WTC11 (cell line): ENCODE measurements at regions not wholly inside any gene's neighbourhood (a gene's known extent, or its start where the extent isn't known, plus 50 kb on each side); places are given as distances from the start of the nearest gene placed in this dataset.

Experiments
- ATAC-seq: fragments of 200-7000 bp; cut with Tn5 transposase; 2 replicates; pipeline ENCODE4 v1.10.0; 2021; ENCODE audit warnings: mild to moderate bottlenecking, moderate library complexity
- CTCF ChIA-PET: fragments of 300-600 bp; sonication (Branson Sonifier 250); formaldehyde crosslinking; loops from one replicate; lab custom pipeline; 2021; ENCODE audit warnings: antibody characterized with exemption; lab: Charles Lee
- POLR2A ChIA-PET: fragments of 350-600 bp; sonication (Branson Sonifier 250); formaldehyde crosslinking; loops from one replicate; lab custom pipeline; 2021; ENCODE audit warnings: antibody characterized with exemption; lab: Charles Lee
- DNase-seq: peaks from one replicate; pipeline ENCODE4 v3.0.0; 2021; ENCODE audit warnings: low spot score
- H3K27ac Mint-ChIP-seq: 2 replicates; pipeline ENCODE4 v1.8.0; 2021; ENCODE audit warnings: mixed read lengths
- H3K27me3 Mint-ChIP-seq: 2 replicates; pipeline ENCODE4 v1.8.0; 2021; ENCODE audit warnings: low read depth, mild to moderate bottlenecking, moderate library complexity, mixed read lengths
- H3K36me3 Mint-ChIP-seq: 2 replicates; pipeline ENCODE4 v1.8.0; 2021; ENCODE audit warnings: mixed read lengths
- H3K4me1 Mint-ChIP-seq: 2 replicates; pipeline ENCODE4 v1.8.0; 2022; ENCODE audit warnings: mixed read lengths
- H3K4me3 Mint-ChIP-seq: 2 replicates; pipeline ENCODE4 v1.8.0; 2021; ENCODE audit warnings: mild to moderate bottlenecking, moderate library complexity, mixed read lengths
- H3K9me3 Mint-ChIP-seq: 2 replicates; pipeline ENCODE4 v1.8.0; 2021; ENCODE audit warnings: mixed read lengths
- AR ChIP-seq: fragments of 250-450 bp; sonication (Bioruptor Pico); IDR thresholded peaks from 2 replicates; pipeline ENCODE4 v1.9.0; 2021; ENCODE audit warnings: mild to moderate bottlenecking
- CREB1 ChIP-seq: sonication (generic); formaldehyde crosslinking; IDR thresholded peaks from 2 replicates; pipeline ENCODE4 v1.8.0; 2023; ENCODE audit warnings: mild to moderate bottlenecking, missing genetic modification reagents
- CTCF ChIP-seq: fragments of 200-600 bp; IDR thresholded peaks from 2 replicates; pipeline ENCODE4 v1.8.0; 2022; ENCODE audit warnings: antibody characterized with exemption
- E2F1 ChIP-seq: sonication (generic); formaldehyde crosslinking; IDR thresholded peaks from 2 replicates; pipeline ENCODE4 v1.8.0; 2022; ENCODE audit warnings: mild to moderate bottlenecking, missing genetic modification reagents
- ELF4 ChIP-seq: sonication (generic); formaldehyde crosslinking; IDR thresholded peaks from 2 replicates; pipeline ENCODE4 v1.8.1; 2022; ENCODE audit warnings: low read depth, mild to moderate bottlenecking, moderate library complexity, missing genetic modification reagents
- ERG ChIP-seq: fragments of 250-450 bp; sonication (Bioruptor Pico); IDR thresholded peaks from 2 replicates; pipeline ENCODE4 v1.8.0; 2021; ENCODE audit warnings: mild to moderate bottlenecking
- ETV6 ChIP-seq: sonication (generic); formaldehyde crosslinking; IDR thresholded peaks from 2 replicates; pipeline ENCODE4 v1.8.1; 2022; ENCODE audit warnings: mild to moderate bottlenecking, missing genetic modification reagents
- IRF1 ChIP-seq: sonication (generic); formaldehyde crosslinking; IDR thresholded peaks from 2 replicates; pipeline ENCODE4 v1.8.0; 2023; ENCODE audit warnings: missing genetic modification reagents
- IRF2 ChIP-seq: sonication (generic); formaldehyde crosslinking; IDR thresholded peaks from 2 replicates; pipeline ENCODE4 v1.8.0; 2022; ENCODE audit warnings: low read depth, missing genetic modification reagents, borderline replicate concordance
- NR3C1 ChIP-seq: sonication (generic); formaldehyde crosslinking; conservative IDR thresholded peaks from 2 replicates; pipeline ENCODE4 v1.8.1; 2023; ENCODE audit warnings: low read depth, mild to moderate bottlenecking, missing genetic modification reagents
- OVOL2 ChIP-seq: fragments of 250-450 bp; sonication (Bioruptor Pico); IDR thresholded peaks from 2 replicates; pipeline ENCODE4 v1.9.0; 2021; ENCODE audit warnings: mild to moderate bottlenecking, borderline replicate concordance
- PRRX2 ChIP-seq: fragments of 250-450 bp; sonication (Bioruptor Pico); IDR thresholded peaks from 2 replicates; pipeline ENCODE4 v1.8.0; 2021; ENCODE audit warnings: mild to moderate bottlenecking
- RELA ChIP-seq: sonication (generic); formaldehyde crosslinking; IDR thresholded peaks from 2 replicates; pipeline ENCODE4 v1.8.1; 2022; ENCODE audit warnings: missing genetic modification reagents, mild to moderate bottlenecking, borderline replicate concordance
- TCF7 ChIP-seq: sonication (generic); formaldehyde crosslinking; IDR thresholded peaks from 2 replicates; pipeline ENCODE4 v1.8.0; 2022; ENCODE audit warnings: mild to moderate bottlenecking, low read depth, missing genetic modification reagents, moderate library complexity
- TEAD4 ChIP-seq: sonication (generic); formaldehyde crosslinking; IDR thresholded peaks from 2 replicates; pipeline ENCODE4 v1.8.0; 2022; ENCODE audit warnings: mild to moderate bottlenecking, missing genetic modification reagents
- TP53 ChIP-seq: sonication (generic); formaldehyde crosslinking; IDR thresholded peaks from 2 replicates; pipeline ENCODE4 v1.8.1; 2023; ENCODE audit warnings: mild to moderate bottlenecking, missing genetic modification reagents
- ZNF219 ChIP-seq: sonication (generic); formaldehyde crosslinking; IDR thresholded peaks from 2 replicates; pipeline ENCODE4 v1.8.0; 2023; ENCODE audit warnings: missing genetic modification reagents, mild to moderate bottlenecking, borderline replicate concordance
- ZNF416 ChIP-seq: fragments of 250-450 bp; sonication (Bioruptor Pico); IDR thresholded peaks from 2 replicates; pipeline ENCODE4 v1.9.0; 2021; ENCODE audit warnings: mild to moderate bottlenecking, inconsistent platforms
- ZSCAN18 ChIP-seq: fragments of 250-450 bp; sonication (Bioruptor Pico); IDR thresholded peaks from 2 replicates; pipeline ENCODE4 v2.1.2; 2022; ENCODE audit warnings: mild to moderate bottlenecking, moderate library complexity

- no peak for TF ChIP-seq E2F1 (CRISPR knock-in tag)
These were observed 1185.6 kb upstream of the CELF4 start (continued) for GRCh38 chr18:38751211-38751610.

- ChIA-PET POLR2A (no interaction called here), CTCF (no interaction called here)
- Mint-ChIP-seq H3K36me3 (no peaks in the 10 kb centered on the region), H3K4me1 (peaks cover 3% of the 10 kb centered on the region; the same call in 1 of the 2 replicates), H3K27me3 (no peaks in the 10 kb centered on the region), H3K4me3 (no peak overlapping the region), H3K9me3 (no peaks in the 10 kb centered on the region), H3K27ac (no peak overlapping the region)
- ATAC-seq (no peak), DNase-seq (no peak)
- TF ChIP-seq ZNF416 (CRISPR knock-in tag) (no peak), AR (CRISPR knock-in tag) (no peak), TP53 (CRISPR knock-in tag) (no peak), ZSCAN18 (no peak), TEAD4 (no peak), OVOL2 (CRISPR knock-in tag) (no peak), ETV6 (CRISPR knock-in tag) (no peak), ERG (CRISPR knock-in tag) (no peak), PRRX2 (CRISPR knock-in tag) (no peak), NR3C1 (CRISPR knock-in tag) (no peak), CTCF (no peak), IRF2 (CRISPR knock-in tag) (no peak), RELA (no peak), E2F1 (CRISPR knock-in tag) (no peak), TCF7 (CRISPR knock-in tag) (no peak), IRF1 (CRISPR knock-in tag) (no peak), ELF4 (CRISPR knock-in tag) (no peak), CREB1 (CRISPR knock-in tag) (no peak), ZNF219 (CRISPR knock-in tag) (no peak)
These were observed 1185.2 kb upstream of the CELF4 start for GRCh38 chr18:38750751-38751150.
